Adipocyte (in vitro differentiated cells): ENCODE measurements at regions not wholly inside any gene's neighbourhood (a gene's known extent, or its start where the extent isn't known, plus 50 kb on each side); places are given as distances from the start of the nearest gene placed in this dataset.

Experiments used
- DNase-seq: peaks from one replicate; pipeline ENCODE4 v3.0.0-alpha.2; 2015; ENCODE audit warnings: low read depth
- H3K27me3 ChIP-seq: replicated peaks from 2 replicates; pipeline ENCODE4 v1.7.0; 2013; ENCODE audit warnings: mild to moderate bottlenecking, low read length, moderate library complexity; ENCODE audit not compliant: control insufficient read depth, insufficient read depth
- H3K36me3 ChIP-seq: 2 replicates; pipeline ENCODE4 v1.7.0; 2013; ENCODE audit warnings: low read length, mild to moderate bottlenecking, moderate library complexity; ENCODE audit not compliant: control insufficient read depth, insufficient read depth, severe bottlenecking
- H3K4me1 ChIP-seq: 2 replicates; pipeline ENCODE4 v1.7.0; 2013; ENCODE audit warnings: mild to moderate bottlenecking, low read length, moderate library complexity; ENCODE audit not compliant: control insufficient read depth, insufficient read depth
- H3K4me3 ChIP-seq: 2 replicates; pipeline ENCODE4 v1.7.0; 2013; ENCODE audit warnings: mild to moderate bottlenecking, low read length, moderate library complexity
- H3K9ac ChIP-seq: 2 replicates; pipeline ENCODE4 v1.7.0; 2013; ENCODE audit warnings: mild to moderate bottlenecking, low read length, moderate library complexity
- H3K9me3 ChIP-seq: 2 replicates; pipeline ENCODE4 v1.7.0; 2013; ENCODE audit warnings: mild to moderate bottlenecking, low read length, moderate library complexity; ENCODE audit not compliant: control insufficient read depth

DNA sequence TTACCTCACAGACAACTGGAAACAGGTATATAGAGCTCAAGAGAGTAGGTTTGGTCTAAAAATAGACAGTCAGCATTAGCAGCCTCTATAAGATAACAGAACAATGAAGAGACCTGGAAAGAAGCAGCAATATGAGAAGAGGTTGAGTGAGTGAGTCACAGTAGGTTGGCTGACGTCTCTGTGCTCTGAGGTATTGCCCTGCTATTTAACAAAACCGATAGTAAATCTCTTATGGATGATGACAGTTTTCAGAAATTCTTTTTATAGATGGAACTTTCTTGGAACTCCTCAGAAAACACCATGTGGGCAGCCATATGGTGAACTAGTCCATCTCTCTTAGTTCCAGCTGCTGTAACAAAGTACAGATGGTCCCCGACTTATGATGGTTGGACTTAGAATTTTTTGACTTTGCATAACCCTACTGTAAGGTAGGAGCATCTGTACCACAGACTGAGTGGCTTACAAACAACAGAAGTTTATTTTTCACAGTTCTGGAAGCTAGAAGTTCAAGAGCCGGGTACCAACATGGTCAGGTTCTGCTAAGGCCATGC lies 123.5 kb downstream of the MBD2 start:
- Histone ChIP-seq H3K36me3 (no peaks in the 10 kb centered on the region), H3K27me3 (no peaks in the 10 kb centered on the region), H3K4me3 (no peak overlapping the region), H3K9me3 (no peaks in the 10 kb centered on the region), H3K4me1 (no peaks in the 10 kb centered on the region), H3K9ac (no peak overlapping the region)
- no peak for DNase-seq

DNA sequence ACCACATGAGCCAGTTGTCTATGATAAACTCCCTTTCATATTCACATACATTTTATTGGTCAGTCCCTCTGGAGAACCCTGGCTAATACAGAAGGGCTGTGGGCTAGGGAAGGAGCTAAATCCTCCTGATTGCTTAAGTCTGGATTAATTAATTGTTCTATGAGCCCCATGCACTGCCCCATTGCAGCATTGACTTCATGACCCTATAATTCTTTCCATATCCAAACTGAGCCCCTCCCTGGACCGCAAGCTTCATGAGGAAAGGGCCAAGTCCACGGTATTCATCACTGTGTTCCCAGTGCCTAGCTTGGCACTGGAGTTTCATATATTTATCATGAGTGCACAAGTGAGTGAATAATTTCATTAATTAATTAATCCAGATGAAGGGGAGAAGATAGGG lies 124.0 kb downstream of the MBD2 start:
- Histone ChIP-seq H3K4me1 (no peaks in the 10 kb centered on the region), H3K4me3 (no peak overlapping the region), H3K36me3 (no peaks in the 10 kb centered on the region), H3K9ac (no peak overlapping the region), H3K27me3 (no peaks in the 10 kb centered on the region), H3K9me3 (no peaks in the 10 kb centered on the region)
- no peak for DNase-seq

DNA sequence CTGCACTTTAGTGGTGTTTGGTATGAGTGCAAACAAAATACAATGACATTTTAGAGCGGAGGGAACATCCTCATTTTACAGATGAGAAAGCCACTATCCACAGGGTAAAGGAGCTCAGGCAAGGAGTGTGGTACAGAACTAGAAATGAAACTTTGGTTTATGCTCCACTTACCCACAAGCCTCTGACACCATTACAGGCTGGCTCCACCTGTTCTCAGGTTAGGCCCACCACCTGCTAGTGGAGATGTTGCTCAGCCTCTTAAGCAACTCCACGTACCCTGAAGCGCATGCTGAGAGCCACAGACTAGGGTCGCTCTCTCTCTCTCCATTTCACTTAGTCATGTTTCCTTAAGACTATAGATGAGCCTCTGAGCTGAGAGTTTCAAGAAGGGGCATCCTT lies 130.0 kb downstream of the MBD2 start:
- Histone ChIP-seq H3K9ac (no peak overlapping the region), H3K27me3 (no peaks in the 10 kb centered on the region), H3K9me3 (no peaks in the 10 kb centered on the region), H3K36me3 (no peaks in the 10 kb centered on the region), H3K4me3 (no peak overlapping the region), H3K4me1 (no peaks in the 10 kb centered on the region)
- DNase-seq, result no peak

DNA sequence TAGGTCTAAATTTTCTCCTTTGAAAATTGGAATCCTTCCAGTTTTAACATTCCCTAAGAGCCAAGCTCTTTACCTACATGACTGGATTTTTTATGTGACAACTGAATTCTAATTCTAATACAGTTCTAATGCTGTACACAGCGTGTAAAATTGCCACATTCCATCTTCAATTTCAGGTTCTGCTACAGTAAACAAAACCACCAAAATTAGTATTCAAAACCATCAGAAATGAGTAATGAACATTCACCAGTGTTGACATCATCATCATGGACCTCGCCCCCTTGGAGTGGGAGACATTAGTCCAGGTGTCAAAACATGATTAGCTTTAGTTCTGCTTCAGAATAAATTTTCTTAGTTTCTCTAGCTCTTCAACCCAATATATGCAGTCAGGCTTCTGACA lies 133.6 kb downstream of the MBD2 start:
- Histone ChIP-seq H3K9ac (no peak overlapping the region), H3K4me3 (no peak overlapping the region), H3K4me1 (no peaks in the 10 kb centered on the region), H3K9me3 (no peaks in the 10 kb centered on the region), H3K36me3 (no peaks in the 10 kb centered on the region), H3K27me3 (no peaks in the 10 kb centered on the region)
- no peak for DNase-seq

DNA sequence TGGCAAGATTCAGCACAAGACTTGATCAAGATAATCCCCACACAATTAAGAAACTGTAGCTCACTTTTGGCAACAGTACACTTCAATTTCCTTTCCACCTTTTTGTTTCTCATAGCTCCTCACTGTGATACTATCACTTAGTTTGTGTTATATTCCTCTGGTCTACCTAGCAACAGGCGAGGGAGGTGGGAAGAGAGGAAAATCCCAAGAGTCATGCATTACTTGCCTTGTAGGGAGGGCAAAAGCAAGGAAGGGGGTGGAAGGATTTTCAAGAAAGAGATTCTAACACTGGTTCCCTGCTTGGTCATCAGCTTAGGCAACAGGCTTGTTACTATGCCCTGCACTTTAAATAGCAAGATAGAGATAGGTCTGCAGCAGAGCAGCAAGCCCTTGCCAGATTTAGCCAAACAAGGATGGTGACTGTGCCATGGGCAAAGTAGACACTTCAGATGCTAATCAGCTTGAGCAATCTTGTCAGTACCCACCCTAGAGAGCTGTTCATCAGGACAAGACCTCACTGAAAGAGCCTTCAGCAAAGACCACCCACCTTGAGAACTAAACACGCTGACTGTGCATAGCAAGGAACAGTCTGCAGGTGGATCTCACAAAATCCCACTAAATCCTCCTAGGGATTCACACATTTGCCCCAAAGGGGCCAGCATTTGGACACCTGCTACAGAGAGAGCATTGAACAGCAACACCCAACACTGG lies 134.6 kb downstream of the MBD2 start:
- Histone ChIP-seq H3K4me3 (no peak overlapping the region), H3K9me3 (no peaks in the 10 kb centered on the region), H3K9ac (no peak overlapping the region), H3K27me3 (no peaks in the 10 kb centered on the region), H3K36me3 (no peaks in the 10 kb centered on the region), H3K4me1 (no peaks in the 10 kb centered on the region)
- DNase-seq, result no peak

DNA sequence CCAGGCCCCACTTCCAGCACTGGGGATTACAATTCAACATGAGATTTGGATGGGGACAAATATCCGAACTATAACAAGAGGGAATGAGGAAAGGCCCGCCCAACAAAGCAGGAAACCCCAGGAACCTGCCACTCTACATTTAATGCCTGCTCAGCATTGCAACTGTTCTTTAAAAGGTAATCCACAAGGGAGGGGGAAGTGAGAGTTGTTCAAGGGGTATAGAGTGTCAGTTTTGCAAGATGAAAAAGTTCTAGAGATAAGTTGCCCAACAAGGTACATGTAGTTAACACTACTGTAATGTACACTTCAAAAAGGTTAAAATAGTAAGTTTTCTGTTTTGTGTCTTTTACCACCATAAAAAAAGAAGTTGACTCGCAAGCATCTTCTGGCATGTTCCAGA lies 137.6 kb downstream of the MBD2 start:
- H3K4me3 ChIP-seq, result no peak overlapping the region
- no peaks in the 10 kb centered on the region for H3K9me3 ChIP-seq
- no peaks in the 10 kb centered on the region for H3K36me3 ChIP-seq
- no peak overlapping the region for H3K9ac ChIP-seq
- DNase-seq, result no peak
- no peaks in the 10 kb centered on the region for H3K4me1 ChIP-seq
- no peaks in the 10 kb centered on the region for H3K27me3 ChIP-seq

DNA sequence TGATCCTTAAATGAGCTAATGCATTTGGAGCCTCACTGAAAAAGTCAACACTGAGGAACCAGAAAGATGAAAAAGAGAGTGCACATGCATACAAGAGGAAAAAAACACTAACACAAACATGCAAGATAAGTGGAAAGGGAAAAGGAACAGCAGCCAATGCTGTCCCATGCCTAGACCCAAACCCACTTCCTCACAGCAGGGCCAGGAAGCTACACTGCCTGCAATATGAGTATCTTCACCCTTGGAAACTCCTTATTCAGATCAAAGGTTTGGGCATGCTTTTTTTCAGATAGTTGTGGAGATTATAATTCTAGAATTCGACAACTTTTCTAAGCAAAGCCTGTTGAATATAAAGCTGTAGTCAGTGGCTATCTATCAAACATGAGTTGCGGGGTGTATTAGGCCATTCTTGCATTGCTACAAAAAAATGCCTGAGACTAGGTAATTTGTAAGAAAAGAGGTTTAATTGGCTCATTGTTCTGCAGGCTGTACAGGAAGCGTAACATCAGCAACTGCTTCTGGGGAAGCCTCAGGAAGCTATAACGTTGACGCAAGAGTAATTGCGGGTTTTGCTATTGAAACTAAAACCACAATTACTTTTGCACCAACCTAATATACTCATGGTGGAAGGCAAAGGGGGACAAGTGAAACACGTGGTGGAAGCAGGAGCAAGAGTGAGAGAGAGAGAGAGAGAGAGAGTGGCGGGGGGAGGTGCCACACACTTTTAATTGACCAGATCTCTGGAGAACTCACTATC lies 138.2 kb downstream of the MBD2 start:
- DNase-seq, result no peak
- no peak overlapping the region for H3K4me3 ChIP-seq

DNA sequence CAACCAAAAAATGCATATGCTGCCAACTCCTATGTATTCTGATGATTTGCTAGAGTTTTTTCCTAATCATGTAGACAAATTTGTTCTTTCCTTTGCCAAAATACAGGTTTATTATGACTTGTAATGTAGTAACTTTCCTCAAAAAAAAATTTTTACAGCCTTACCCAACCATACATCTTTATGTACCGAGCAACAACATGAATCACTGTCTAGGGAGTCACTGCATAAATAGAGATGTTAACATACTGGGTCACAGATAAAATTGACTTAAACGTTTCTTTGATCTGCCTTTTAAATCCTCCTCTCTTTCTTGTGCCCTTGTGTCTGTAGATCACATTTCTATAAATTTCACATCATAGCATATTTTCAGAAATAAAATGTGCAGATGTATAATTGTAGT lies 143.6 kb downstream of the MBD2 start:
- Histone ChIP-seq H3K4me3 (no peak overlapping the region), H3K27me3 (no peaks in the 10 kb centered on the region), H3K4me1 (no peaks in the 10 kb centered on the region), H3K9me3 (no peaks in the 10 kb centered on the region), H3K9ac (no peak overlapping the region), H3K36me3 (no peaks in the 10 kb centered on the region)
- peak; percentile 29 for DNase-seq

More for the DNA sequence above, 138.2 kb downstream of the MBD2 start:
- H3K27me3 ChIP-seq, result no peaks in the 10 kb centered on the region
- H3K9ac ChIP-seq, result no peak overlapping the region
- no peaks in the 10 kb centered on the region for H3K4me1 ChIP-seq
- no peaks in the 10 kb centered on the region for H3K36me3 ChIP-seq
- no peaks in the 10 kb centered on the region for H3K9me3 ChIP-seq

DNA sequence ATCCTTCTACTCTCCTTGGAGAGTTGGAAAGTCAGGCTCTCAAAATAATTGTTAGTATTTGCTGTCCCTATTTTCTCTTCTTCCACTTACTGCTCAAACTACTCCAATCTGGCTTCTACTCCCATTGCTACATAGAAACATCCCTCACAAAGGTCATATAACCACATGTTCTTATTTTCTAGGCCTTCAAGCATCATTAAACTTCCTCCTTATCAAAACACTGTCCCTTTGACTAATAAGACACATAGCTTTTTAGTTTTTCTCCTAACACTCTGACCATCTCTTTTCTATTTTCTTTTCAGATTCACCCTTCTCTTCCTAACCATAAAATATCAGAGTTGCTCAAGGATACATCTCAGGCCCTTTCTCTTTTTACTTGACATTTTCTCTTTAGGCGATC lies 148.3 kb downstream of the MBD2 start:
- no peak for DNase-seq
- no peaks in the 10 kb centered on the region for H3K4me1 ChIP-seq
- no peak overlapping the region for H3K4me3 ChIP-seq
- H3K9ac ChIP-seq, result no peak overlapping the region
- H3K36me3 ChIP-seq, result no peaks in the 10 kb centered on the region
- no peaks in the 10 kb centered on the region for H3K27me3 ChIP-seq
- no peaks in the 10 kb centered on the region for H3K9me3 ChIP-seq

DNA sequence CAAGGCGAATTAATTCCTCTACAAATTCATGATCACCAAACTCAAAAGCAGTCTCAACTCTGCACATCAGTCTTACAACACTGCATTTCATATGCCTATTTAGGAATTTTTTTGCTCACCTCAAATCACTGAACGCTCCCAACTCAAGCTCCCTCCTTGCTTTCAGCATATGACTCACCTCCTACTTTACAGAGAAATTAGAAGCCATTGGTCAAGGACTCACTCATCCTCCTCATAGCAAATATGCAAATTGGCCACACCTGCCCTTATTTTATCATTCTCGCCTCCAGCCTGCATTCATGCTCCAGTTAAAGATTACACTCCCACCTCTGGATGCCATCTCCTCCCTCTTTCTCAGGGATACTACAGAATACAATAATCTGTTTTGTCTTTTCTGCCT lies 148.8 kb downstream of the MBD2 start:
- H3K4me1 ChIP-seq, result no peaks in the 10 kb centered on the region
- DNase-seq, result no peak
- no peaks in the 10 kb centered on the region for H3K9me3 ChIP-seq
- no peaks in the 10 kb centered on the region for H3K36me3 ChIP-seq
- H3K9ac ChIP-seq, result no peak overlapping the region
- H3K27me3 ChIP-seq, result no peaks in the 10 kb centered on the region
- H3K4me3 ChIP-seq, result no peak overlapping the region

DNA sequence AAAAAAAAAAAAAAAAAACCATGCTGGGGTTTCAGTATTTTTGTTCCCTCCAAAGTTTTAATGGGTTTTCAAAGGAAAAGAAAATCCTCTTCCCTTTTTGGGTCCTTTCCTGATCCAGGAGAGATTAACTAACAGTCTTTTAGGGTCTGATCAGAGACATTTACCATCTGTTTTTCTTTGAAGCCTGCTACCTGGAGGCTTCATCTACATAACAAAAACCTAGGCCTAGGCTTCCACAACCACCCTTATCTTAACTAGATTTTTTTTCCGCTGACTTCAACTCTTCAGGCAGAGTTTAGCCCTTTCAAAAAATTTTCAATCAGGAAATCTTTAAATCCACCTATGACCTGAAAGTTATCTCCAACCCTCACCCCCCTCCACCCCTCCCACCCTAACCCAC lies 154.7 kb downstream of the MBD2 start:
- Histone ChIP-seq H3K9me3 (no peaks in the 10 kb centered on the region), H3K36me3 (no peaks in the 10 kb centered on the region), H3K4me3 (no peak overlapping the region), H3K9ac (no peak overlapping the region), H3K4me1 (no peaks in the 10 kb centered on the region), H3K27me3 (no peaks in the 10 kb centered on the region)
- DNase-seq, result no peak
